AG04449 (cell line): ENCODE measurements at regions not wholly inside any gene's neighbourhood (a gene's known extent, or its start where the extent isn't known, plus 50 kb on each side); places are given as distances from the start of the nearest gene placed in this dataset.

Experiments used
- CTCF ChIA-PET: fragments of 350-600 bp; formaldehyde crosslinking; extraction: SDS; loops from one replicate; lab custom pipeline; 2021; ENCODE audit warnings: antibody characterized with exemption; lab: Yijun Ruan, JAX
- POLR2A ChIA-PET: fragments of 400-600, 350-600 bp; formaldehyde crosslinking; extraction: SDS; loops from one replicate; lab custom pipeline; 2020; ENCODE audit warnings: antibody characterized with exemption, inconsistent platforms; lab: Yijun Ruan, JAX
- DNase-seq: peaks from one replicate; pipeline ENCODE4 v3.0.0-alpha.2; 2010; ENCODE audit warnings: low read depth, low spot score
- H3K4me3 ChIP-seq: 2 replicates; pipeline ENCODE4 v1.5.1; 2011; ENCODE audit warnings: low read depth, mild to moderate bottlenecking, control low read depth, low read length
- TF ChIP-seq, protein P1 (sequence below): IDR thresholded peaks from one replicate; pipeline ENCODE4 v1.5.1; 2011; ENCODE audit warnings: mild to moderate bottlenecking, moderate library complexity, low read length, control low read depth, inconsistent platforms; ENCODE audit not compliant: insufficient read depth; ENCODE audit errors: missing control alignments

DNA sequence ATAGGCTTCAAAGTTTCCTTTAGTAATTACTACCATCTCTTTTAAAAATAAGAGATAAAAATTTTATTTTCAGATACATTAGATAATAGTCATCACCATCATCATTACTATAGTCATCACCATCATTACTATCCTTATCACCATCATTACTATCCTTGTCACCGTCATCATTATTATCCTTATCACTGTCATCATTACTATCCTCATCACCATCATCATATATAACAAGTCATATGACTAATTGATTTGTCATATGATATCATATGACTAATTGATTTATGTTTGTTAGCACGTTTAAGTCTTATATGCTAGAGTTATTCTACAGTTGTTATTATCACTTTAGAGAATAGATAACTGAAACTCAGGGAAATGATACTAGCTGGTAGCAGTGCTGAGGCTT, 382.1 kb upstream of the CDH18 start:
- POLR2A ChIA-PET = no interaction called here
- CTCF ChIA-PET = no interaction called here
- H3K4me3 ChIP-seq = no peak overlapping the region
- TF ChIP-seq, protein P1, sequence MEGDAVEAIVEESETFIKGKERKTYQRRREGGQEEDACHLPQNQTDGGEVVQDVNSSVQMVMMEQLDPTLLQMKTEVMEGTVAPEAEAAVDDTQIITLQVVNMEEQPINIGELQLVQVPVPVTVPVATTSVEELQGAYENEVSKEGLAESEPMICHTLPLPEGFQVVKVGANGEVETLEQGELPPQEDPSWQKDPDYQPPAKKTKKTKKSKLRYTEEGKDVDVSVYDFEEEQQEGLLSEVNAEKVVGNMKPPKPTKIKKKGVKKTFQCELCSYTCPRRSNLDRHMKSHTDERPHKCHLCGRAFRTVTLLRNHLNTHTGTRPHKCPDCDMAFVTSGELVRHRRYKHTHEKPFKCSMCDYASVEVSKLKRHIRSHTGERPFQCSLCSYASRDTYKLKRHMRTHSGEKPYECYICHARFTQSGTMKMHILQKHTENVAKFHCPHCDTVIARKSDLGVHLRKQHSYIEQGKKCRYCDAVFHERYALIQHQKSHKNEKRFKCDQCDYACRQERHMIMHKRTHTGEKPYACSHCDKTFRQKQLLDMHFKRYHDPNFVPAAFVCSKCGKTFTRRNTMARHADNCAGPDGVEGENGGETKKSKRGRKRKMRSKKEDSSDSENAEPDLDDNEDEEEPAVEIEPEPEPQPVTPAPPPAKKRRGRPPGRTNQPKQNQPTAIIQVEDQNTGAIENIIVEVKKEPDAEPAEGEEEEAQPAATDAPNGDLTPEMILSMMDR = no peak
- DNase-seq = no peak

- POLR2A ChIA-PET = no interaction called here
- no peak overlapping the region for H3K4me3 ChIP-seq
- no peak for DNase-seq
- TF ChIP-seq, protein P1 = no peak
- CTCF ChIA-PET = no interaction called here
These were observed 381.5 kb upstream of the CDH18 start for GRCh38 chr5:20369518-20369885.

DNA sequence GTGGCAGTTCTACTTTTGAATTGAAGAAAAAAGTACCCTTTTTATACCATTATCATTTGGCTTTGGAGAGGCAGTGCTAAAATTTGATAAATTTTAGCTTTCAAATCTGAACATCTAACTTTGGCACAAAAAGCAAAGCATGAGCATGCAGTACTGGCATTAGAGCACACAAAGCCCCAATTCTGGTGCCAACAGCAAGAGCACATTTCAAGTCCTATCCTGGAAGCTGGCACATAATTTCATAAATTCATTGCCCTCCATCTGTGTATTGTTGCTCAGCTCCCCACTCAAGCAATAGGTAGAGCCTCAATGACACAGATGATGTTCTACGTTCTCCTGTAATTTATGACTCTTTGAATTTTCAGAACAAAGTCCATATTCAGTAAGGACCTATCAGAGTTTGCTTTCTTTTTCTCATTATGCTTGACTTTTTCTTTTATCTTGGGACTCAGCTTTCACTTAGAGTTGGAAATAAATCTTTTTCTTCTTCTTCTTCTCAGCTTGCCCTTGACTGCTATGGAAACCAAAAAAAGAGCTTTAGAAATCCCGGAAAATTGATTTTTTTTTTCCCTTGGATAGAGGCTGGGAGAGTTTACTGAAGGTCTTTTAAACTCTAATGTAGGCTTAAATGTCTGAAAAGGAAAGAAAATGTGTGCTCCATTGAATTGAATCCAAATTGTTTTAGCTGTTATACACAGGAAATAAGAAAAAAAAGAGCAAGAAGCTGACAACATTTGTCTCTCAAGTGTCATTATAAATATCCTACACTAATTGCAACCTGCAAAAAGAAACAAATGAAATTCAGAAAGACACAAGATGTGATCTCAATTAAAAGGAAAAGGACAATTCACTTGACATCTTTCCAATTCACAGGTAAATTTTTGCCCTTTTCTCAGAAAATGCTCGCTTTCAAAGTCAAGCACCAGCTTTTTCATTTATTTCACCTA, 380.8 kb upstream of the CDH18 start:
- CTCF ChIA-PET = no interaction called here
- POLR2A ChIA-PET = no interaction called here
- TF ChIP-seq, protein P1 = no peak
- DNase-seq = no peak
- no peak overlapping the region for H3K4me3 ChIP-seq

DNA sequence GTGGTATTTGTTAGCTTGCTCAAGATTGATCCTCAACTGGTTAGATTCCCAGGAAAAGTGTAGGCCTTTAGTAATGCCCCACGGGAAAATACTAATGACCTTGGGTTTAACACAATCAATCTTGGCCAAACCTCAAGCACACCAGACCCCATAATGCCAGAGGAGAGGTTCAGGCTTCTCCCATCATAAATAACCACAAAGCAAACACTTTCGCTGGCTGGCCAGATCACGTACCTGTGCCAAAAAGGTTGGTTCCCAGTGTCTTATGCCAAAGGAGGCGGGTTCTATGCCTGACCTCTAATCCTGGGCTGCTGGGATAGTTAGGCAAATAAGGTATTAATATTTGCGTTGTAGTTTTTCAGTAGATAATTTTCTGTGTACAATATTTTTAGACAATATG, 379.2 kb upstream of the CDH18 start:
- no peak for DNase-seq
- H3K4me3 ChIP-seq = no peak overlapping the region
- ChIA-PET CTCF (no interaction called here), POLR2A (no interaction called here)
- TF ChIP-seq, protein P1 = no peak

GRCh38 chr5:20360263-20360662, 372.3 kb upstream of the CDH18 start:
- ChIA-PET POLR2A (no interaction called here), CTCF (no interaction called here)
- DNase-seq = no peak
- TF ChIP-seq, protein P1 = no peak
- no peak overlapping the region for H3K4me3 ChIP-seq

DNA sequence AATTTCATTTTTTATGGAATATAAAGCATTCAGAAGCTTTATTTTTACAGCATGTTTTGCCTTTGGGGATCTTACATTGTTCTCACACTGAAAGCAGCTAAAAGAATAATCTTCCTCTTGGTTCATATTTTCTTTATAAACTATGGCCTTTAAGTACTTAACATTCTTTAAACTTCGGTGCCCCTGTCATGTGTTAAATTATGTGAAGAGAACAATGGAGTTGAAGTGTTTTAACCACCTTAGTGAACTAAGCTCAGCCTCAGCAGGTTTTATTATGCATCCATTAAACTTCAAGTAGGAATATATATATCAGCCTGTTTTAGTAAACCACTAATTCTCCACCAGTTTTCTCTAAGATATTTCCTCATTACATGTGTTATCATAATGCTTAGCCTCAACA, 371.4 kb upstream of the CDH18 start:
- H3K4me3 ChIP-seq = no peak overlapping the region
- CTCF ChIA-PET = no interaction called here
- POLR2A ChIA-PET = no interaction called here
- no peak for DNase-seq
- TF ChIP-seq, protein P1 = no peak
